IMR-90 (cell line): ENCODE measurements at regions not wholly inside any gene's neighbourhood (a gene's known extent, or its start where the extent isn't known, plus 50 kb on each side); places are given as distances from the start of the nearest gene placed in this dataset.

ENCODE experiments used
- BHLHE40 ChIP-seq: fragments of 150-350 bp; IDR thresholded peaks from 2 replicates; pipeline ENCODE4 v1.6.1; 2016; ENCODE audit warnings: mild to moderate bottlenecking, low read depth, low read length
- CEBPB ChIP-seq: IDR thresholded peaks from 2 replicates; pipeline ENCODE4 v1.6.1; 2012; ENCODE audit warnings: low read depth, low read length, improper control_type of control experiment
- CHD1 ChIP-seq: IDR thresholded peaks from 2 replicates; pipeline ENCODE4 v1.6.1; 2012; ENCODE audit warnings: low read depth, low read length, improper control_type of control experiment
- CTCF ChIP-seq: conservative IDR thresholded peaks from 2 replicates; pipeline ENCODE4 v1.5.1; 2012; ENCODE audit warnings: mild to moderate bottlenecking, low read depth, low read length, improper control_type of control experiment
- ELK1 ChIP-seq: fragments of 150-350 bp; IDR thresholded peaks from 2 replicates; pipeline ENCODE4 v1.6.1; 2016; ENCODE audit warnings: low read depth, mild to moderate bottlenecking, low read length, moderate library complexity, borderline replicate concordance
- FOS ChIP-seq: fragments of 150-350 bp; IDR thresholded peaks from 2 replicates; pipeline ENCODE4 v1.6.1; 2016; ENCODE audit warnings: low read depth, low read length
- MAFK ChIP-seq: IDR thresholded peaks from 2 replicates; pipeline ENCODE4 v1.6.1; 2012; ENCODE audit warnings: low read depth, low read length, improper control_type of control experiment
- NFE2L2 ChIP-seq: fragments of 150-350 bp; IDR thresholded peaks from 2 replicates; pipeline ENCODE4 v1.6.1; 2016; ENCODE audit warnings: low read depth, mild to moderate bottlenecking, low read length
- POLR2A ChIP-seq: IDR thresholded peaks from 2 replicates; pipeline ENCODE4 v1.6.1; 2012; ENCODE audit warnings: mild to moderate bottlenecking, low read depth, low read length
- RAD21 ChIP-seq: IDR thresholded peaks from 2 replicates; pipeline ENCODE4 v1.6.1; 2012; ENCODE audit warnings: low read length, improper control_type of control experiment
- RCOR1 ChIP-seq: IDR thresholded peaks from 2 replicates; pipeline ENCODE4 v1.6.1; 2012; ENCODE audit warnings: mild to moderate bottlenecking, low read length, improper control_type of control experiment; ENCODE audit not compliant: insufficient replicate concordance
- RFX5 ChIP-seq: IDR thresholded peaks from 2 replicates; pipeline ENCODE4 v1.8.0; 2012; ENCODE audit warnings: low read depth, mild to moderate bottlenecking, low read length, moderate library complexity
- SMC3 ChIP-seq: fragments of 150-350 bp; IDR thresholded peaks from 2 replicates; pipeline ENCODE4 v1.6.1; 2016; ENCODE audit warnings: low read depth, mild to moderate bottlenecking, antibody characterized with exemption, low read length, moderate library complexity
- TF ChIP-seq, protein P1 (sequence below): fragments of 150-350 bp; IDR thresholded peaks from 2 replicates; pipeline ENCODE4 v1.6.1; 2017; ENCODE audit warnings: mild to moderate bottlenecking, antibody characterized with exemption, low read length, low read depth

GRCh38 chr11:134785660-134786284 is 373.7 kb upstream of the B3GAT1 start:
- no peak for TF ChIP-seq RAD21
- no peak for TF ChIP-seq POLR2A
- TF ChIP-seq, protein P1, sequence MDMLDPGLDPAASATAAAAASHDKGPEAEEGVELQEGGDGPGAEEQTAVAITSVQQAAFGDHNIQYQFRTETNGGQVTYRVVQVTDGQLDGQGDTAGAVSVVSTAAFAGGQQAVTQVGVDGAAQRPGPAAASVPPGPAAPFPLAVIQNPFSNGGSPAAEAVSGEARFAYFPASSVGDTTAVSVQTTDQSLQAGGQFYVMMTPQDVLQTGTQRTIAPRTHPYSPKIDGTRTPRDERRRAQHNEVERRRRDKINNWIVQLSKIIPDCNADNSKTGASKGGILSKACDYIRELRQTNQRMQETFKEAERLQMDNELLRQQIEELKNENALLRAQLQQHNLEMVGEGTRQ = no peak
- no peak for TF ChIP-seq RCOR1
- no peak for TF ChIP-seq CTCF
- TF ChIP-seq NFE2L2 = no peak
- no peak for TF ChIP-seq RFX5
- TF ChIP-seq ELK1 = no peak
- TF ChIP-seq SMC3 = no peak
- no peak for TF ChIP-seq BHLHE40
- no peak for TF ChIP-seq MAFK
- TF ChIP-seq CHD1 = no peak
- TF ChIP-seq CEBPB = no peak
- TF ChIP-seq FOS = no peak
